ENCODE measurements at regions not wholly inside any gene's neighbourhood (a gene's known extent, or its start where the extent isn't known, plus 50 kb on each side); places are given as distances from the start of the nearest gene placed in this dataset.

- Histone ChIP-seq H3K4me1 (ENCODE audit: control insufficient read depth in 1 of 2, insufficient read depth in 2 of 2, low read depth in 1 of 2, low read length in 1 of 2) (no peaks in the 10 kb centered on the region), H3K9me2 (no peaks in the 10 kb centered on the region), H3K9ac (no peak overlapping the region), H2AFZ (ENCODE audit: low read depth) (no peak overlapping the region), H4K20me1 (ENCODE audit: insufficient read depth) (no peaks in the 10 kb centered on the region), H3K4me2 (no peak overlapping the region), H3K36me3 (replicated peaks in 1 of 2; ENCODE audit: control insufficient read depth in 1 of 2, insufficient read depth in 2 of 2, low read length in 1 of 2) (no peaks in the 10 kb centered on the region), H3K27ac (ENCODE audit: low read depth in 2 of 2, low read length in 1 of 2) (no peak overlapping the region), H3K4me3 (ENCODE audit: low read depth in 2 of 2, low read length in 1 of 2) (no peak overlapping the region), H3K27me3 (ENCODE audit: insufficient read depth) (no peaks in the 10 kb centered on the region), H3K9me3 (0 out of 2 replicates have a peak, but pooled peaks cover 4% of the 10 kb centered on the region), H3K79me2 (ENCODE audit: insufficient read depth) (no peaks in the 10 kb centered on the region), H3F3A (replicated peaks; ENCODE audit: insufficient read depth) (no peaks in the 10 kb centered on the region)
- TF ChIP-seq YY1 (IDR thresholded peaks at IDR 0.05; ENCODE audit: low read depth) (no peak), NRF1 (IDR thresholded peaks at IDR 0.05; ENCODE audit: low read depth, low read length) (no peak), EZH2phosphoT487 (IDR thresholded peaks at IDR 0.05; ENCODE audit: borderline replicate concordance, low read depth) (no peak), GATA2 (CRISPR knock-in tag; IDR thresholded peaks at IDR 0.05) (no peak), IRF3 (IDR thresholded peaks at IDR 0.05; ENCODE audit: low read depth, low read length) (no peak), ELF1 (IDR thresholded peaks at IDR 0.05) (no peak)
- 19% methylated on average over 5 of the region's 5 CpGs for WGBS (ENCODE audit: low lambda C conversion rate)
- CTCF ChIA-PET = no interaction called here
- no peak for DNase-seq
- POLR2A ChIA-PET = no interaction called here
Measured at GRCh38 chr4:12028258-12028657, 599.6 kb upstream of the HS3ST1 start.

GRCh38 chr4:12022409-12022808 is 593.7 kb upstream of the HS3ST1 start:
- CTCF ChIA-PET = no interaction called here
- H3K9me2 ChIP-seq = no peaks in the 10 kb centered on the region
- 0 out of 2 replicates have a peak, but pooled peaks cover 3% of the 10 kb centered on the region for H3K9me3 ChIP-seq
- no peak overlapping the region for H3K9ac ChIP-seq
- H4K20me1 ChIP-seq (ENCODE audit: insufficient read depth) = no peaks in the 10 kb centered on the region
- H2AFZ ChIP-seq (ENCODE audit: low read depth) = no peak overlapping the region
- no peak for DNase-seq
- no peaks in the 10 kb centered on the region for H3K79me2 ChIP-seq (ENCODE audit: insufficient read depth)
- POLR2A ChIA-PET = no interaction called here
- H3K27me3 ChIP-seq (ENCODE audit: insufficient read depth) = no peaks in the 10 kb centered on the region
- no peak overlapping the region for H3K27ac ChIP-seq (ENCODE audit: low read depth in 2 of 2, low read length in 1 of 2)
- H3F3A ChIP-seq (replicated peaks; ENCODE audit: insufficient read depth) = no peaks in the 10 kb centered on the region
- H3K36me3 ChIP-seq (replicated peaks in 1 of 2; ENCODE audit: control insufficient read depth in 1 of 2, insufficient read depth in 2 of 2, low read length in 1 of 2) = no peaks in the 10 kb centered on the region
- no peaks in the 10 kb centered on the region for H3K4me1 ChIP-seq (ENCODE audit: control insufficient read depth in 1 of 2, insufficient read depth in 2 of 2, low read depth in 1 of 2, low read length in 1 of 2)
- H3K4me2 ChIP-seq = no peak overlapping the region
- no peak overlapping the region for H3K4me3 ChIP-seq (ENCODE audit: low read depth in 2 of 2, low read length in 1 of 2)
- WGBS (ENCODE audit: low lambda C conversion rate) = 27% methylated on average over 2 of the region's 2 CpGs
- no peak for TF ChIP-seq IRF3 (IDR thresholded peaks at IDR 0.05; ENCODE audit: low read depth, low read length)
- no peak for TF ChIP-seq REST (IDR thresholded peaks at IDR 0.05; ENCODE audit: low read depth, low read length)
- TF ChIP-seq EZH2phosphoT487 (IDR thresholded peaks at IDR 0.05; ENCODE audit: borderline replicate concordance, low read depth) = no peak
- TF ChIP-seq USF1 (IDR thresholded peaks at IDR 0.05; ENCODE audit: borderline replicate concordance, low read depth) = no peak
- no peak for TF ChIP-seq GABPA (IDR thresholded peaks at IDR 0.05; ENCODE audit: low read depth)
- TF ChIP-seq FOXM1 (IDR thresholded peaks at IDR 0.05; ENCODE audit: low read depth) = no peak
- no peak for TF ChIP-seq EP300 (IDR thresholded peaks at IDR 0.05; ENCODE audit: borderline replicate concordance in 1 of 2, low read depth in 1 of 2, low read length in 1 of 2)
- no peak for TF ChIP-seq TAF1 (IDR thresholded peaks at IDR 0.05; ENCODE audit: borderline replicate concordance, low read depth, low read length)
- TF ChIP-seq FOXJ3 (CRISPR knock-in tag; IDR thresholded peaks at IDR 0.05) = no peak
- TF ChIP-seq FOSL2 (IDR thresholded peaks at IDR 0.05; ENCODE audit: borderline replicate concordance, low read depth) = no peak
- TF ChIP-seq SIN3A (IDR thresholded peaks at IDR 0.05; ENCODE audit: borderline replicate concordance, low read depth, low read length) = no peak
- no peak for TF ChIP-seq RXRA (IDR thresholded peaks at IDR 0.05; ENCODE audit: borderline replicate concordance, low read depth)
- TF ChIP-seq ZBTB33 (IDR thresholded peaks at IDR 0.05; ENCODE audit: borderline replicate concordance, low read depth) = no peak
